ENCODE measurements at regions not wholly inside any gene's neighbourhood (a gene's known extent, or its start where the extent isn't known, plus 50 kb on each side); places are given as distances from the start of the nearest gene placed in this dataset.

- in situ Hi-C loops (cut with HindIII; ENCODE audit: low pct_ligation_motif_present, low sequenced_read_pairs), result no loop called here
- no peaks in the 10 kb centered on the region for H3K36me3 ChIP-seq (replicated peaks)
- TF ChIP-seq CTCF (IDR thresholded peaks at IDR 0.05; ENCODE audit: low read depth, low read length, missing control alignments), result no peak
- no peak for DNase-seq
- H3K4me3 ChIP-seq (ENCODE audit: low read depth, low read length), result no peak overlapping the region
- H3K27ac ChIP-seq, result no peak overlapping the region
- H3K27me3 ChIP-seq (replicated peaks), result no peaks in the 10 kb centered on the region
Measured at GRCh38 chr1:37250371-37250770, 216.1 kb upstream of the GRIK3 start.

GRCh38 chr1:37255136-37255795, 219.1 kb upstream of the ZC3H12A start:
- Histone ChIP-seq H3K27me3 (replicated peaks) (no peaks in the 10 kb centered on the region), H3K4me3 (ENCODE audit: low read depth, low read length) (no peak overlapping the region), H3K27ac (no peak overlapping the region), H3K36me3 (replicated peaks) (no peaks in the 10 kb centered on the region)
- TF ChIP-seq CTCF (IDR thresholded peaks at IDR 0.05; ENCODE audit: low read depth, low read length, missing control alignments), result no peak
- peak; percentile 2 for DNase-seq
- in situ Hi-C loops (cut with HindIII; ENCODE audit: low pct_ligation_motif_present, low sequenced_read_pairs), result no loop called here

- in situ Hi-C loops (cut with HindIII; ENCODE audit: low pct_ligation_motif_present, low sequenced_read_pairs), result no loop called here
- no peak for TF ChIP-seq CTCF (IDR thresholded peaks at IDR 0.05; ENCODE audit: low read depth, low read length, missing control alignments)
- Histone ChIP-seq H3K36me3 (replicated peaks) (no peaks in the 10 kb centered on the region), H3K4me3 (ENCODE audit: low read depth, low read length) (no peak overlapping the region), H3K27me3 (replicated peaks) (no peaks in the 10 kb centered on the region), H3K27ac (no peak overlapping the region)
- DNase-seq, result no peak
Measured at GRCh38 chr1:37255868-37256267, 218.5 kb upstream of the ZC3H12A start.

- in situ Hi-C loops (cut with HindIII; ENCODE audit: low pct_ligation_motif_present, low sequenced_read_pairs), result no loop called here
- Histone ChIP-seq H3K27ac (no peak overlapping the region), H3K36me3 (replicated peaks) (no peaks in the 10 kb centered on the region), H3K4me3 (ENCODE audit: low read depth, low read length) (no peak overlapping the region), H3K27me3 (replicated peaks) (no peaks in the 10 kb centered on the region)
- TF ChIP-seq CTCF (IDR thresholded peaks at IDR 0.05; ENCODE audit: low read depth, low read length, missing control alignments), result no peak
- no peak for DNase-seq
Measured at GRCh38 chr1:37257646-37258045, 216.7 kb upstream of the ZC3H12A start.

- in situ Hi-C loops (cut with HindIII; ENCODE audit: low pct_ligation_motif_present, low sequenced_read_pairs), result no loop called here
- no peaks in the 10 kb centered on the region for H3K36me3 ChIP-seq (replicated peaks)
- no peak overlapping the region for H3K27ac ChIP-seq
- no peak overlapping the region for H3K4me3 ChIP-seq (ENCODE audit: low read depth, low read length)
- no peak for TF ChIP-seq CTCF (IDR thresholded peaks at IDR 0.05; ENCODE audit: low read depth, low read length, missing control alignments)
- DNase-seq, result no peak
- H3K27me3 ChIP-seq (replicated peaks), result no peaks in the 10 kb centered on the region
Measured at GRCh38 chr1:37258068-37258467, 216.3 kb upstream of the ZC3H12A start.

GRCh38 chr1:37259019-37259418, 215.4 kb upstream of the ZC3H12A start:
- no peak for DNase-seq
- TF ChIP-seq CTCF (IDR thresholded peaks at IDR 0.05; ENCODE audit: low read depth, low read length, missing control alignments), result no peak
- H3K27me3 ChIP-seq (replicated peaks), result no peaks in the 10 kb centered on the region
- H3K4me3 ChIP-seq (ENCODE audit: low read depth, low read length), result no peak overlapping the region
- in situ Hi-C loops (cut with HindIII; ENCODE audit: low pct_ligation_motif_present, low sequenced_read_pairs), result no loop called here
- no peak overlapping the region for H3K27ac ChIP-seq
- H3K36me3 ChIP-seq (replicated peaks), result no peaks in the 10 kb centered on the region

Data from brain microvascular endothelial cell (primary cell).